SK-N-SH (cell line): ENCODE measurements at regions not wholly inside any gene's neighbourhood (a gene's known extent, or its start where the extent isn't known, plus 50 kb on each side); places are given as distances from the start of the nearest gene placed in this dataset.
"Not testable (repeated sequence)": the region's sequence is repeated elsewhere in the genome, so short reads cannot be mapped to it uniquely, and the experiment has no call there.

Experiments used
- CTCF ChIA-PET: fragments of 300-600, 350-600 bp; formaldehyde crosslinking; extraction: SDS; loops from one replicate; lab custom pipeline; 2021; lab: Yijun Ruan, JAX
- POLR2A ChIA-PET: fragments of 350-600 bp; sonication (Branson Sonifier 250); formaldehyde crosslinking; extraction: SDS; loops from one replicate; lab custom pipeline; 2020; ENCODE audit warnings: antibody characterized with exemption, inconsistent platforms; lab: Yijun Ruan, JAX
- DNase-seq: peaks from one replicate; pipeline ENCODE4 v3.0.0; 2012
- H2AFZ ChIP-seq: fragments of 200-600 bp; sonication (generic); 2 replicates; pipeline ENCODE4 v1.8.1; 2016; ENCODE audit warnings: antibody characterized with exemption, mild to moderate bottlenecking, low read depth
- H3F3A ChIP-seq: fragments of 200-600 bp; sonication (generic); replicated peaks from 2 replicates; pipeline ENCODE3; 2016; ENCODE audit warnings: antibody characterized with exemption, mild to moderate bottlenecking; ENCODE audit not compliant: insufficient read depth
- H3K27ac ChIP-seq, 2 experiments: fragments of 200-500 bp in 1 of 2; fragments of 200-600 bp in 1 of 2; sonication (Bioruptor generic) in 1 of 2; sonication (generic), shearing (Covaris generic) in 1 of 2; 2 replicates each; pipeline versions ENCODE4 v1.5.1 to v1.6.1; 2014 to 2016; ENCODE audit warnings: low read depth in 2 of 2, inconsistent platforms in 1 of 2, low read length in 1 of 2, mild to moderate bottlenecking in 1 of 2, mixed read lengths in 1 of 2
- H3K27me3 ChIP-seq: fragments of 200-600 bp; sonication (generic), shearing (Covaris generic); 2 replicates; pipeline ENCODE4 v1.6.1; 2016; ENCODE audit warnings: mixed run types; ENCODE audit not compliant: insufficient read depth
- H3K36me3 ChIP-seq, 2 experiments: fragments of 200-500 bp in 1 of 2; fragments of 200-600 bp in 1 of 2; sonication (Bioruptor generic) in 1 of 2; sonication (generic) in 1 of 2; replicated peaks in 1 of 2; 2 replicates each; pipeline versions ENCODE3 to v1.5.1; 2014 to 2016; ENCODE audit warnings: low read length in 1 of 2, mild to moderate bottlenecking in 1 of 2; ENCODE audit not compliant: insufficient read depth in 2 of 2, control insufficient read depth in 1 of 2
- H3K4me1 ChIP-seq, 2 experiments: fragments of 200-500 bp in 1 of 2; fragments of 200-600 bp in 1 of 2; sonication (Bioruptor generic) in 1 of 2; sonication (generic), shearing (Covaris generic) in 1 of 2; 2 replicates each; pipeline versions ENCODE4 v1.5.1 to v1.6.1; 2014 to 2016; ENCODE audit warnings: low read depth in 1 of 2, low read length in 1 of 2, mixed run types in 1 of 2; ENCODE audit not compliant: insufficient read depth in 2 of 2, control insufficient read depth in 1 of 2
- H3K4me2 ChIP-seq: fragments of 200-600 bp; sonication (generic), shearing (Covaris generic); 2 replicates; pipeline ENCODE4 v1.6.1; 2017; ENCODE audit warnings: mixed run types
- H3K4me3 ChIP-seq, 2 experiments: fragments of 200-500 bp in 1 of 2; fragments of 200-600 bp in 1 of 2; sonication (Bioruptor generic) in 1 of 2; sonication (generic), shearing (Covaris generic) in 1 of 2; 2 replicates each; pipeline versions ENCODE4 v1.5.1 to v1.8.1; 2014 to 2016; ENCODE audit warnings: low read depth in 2 of 2, inconsistent platforms in 1 of 2, low read length in 1 of 2, mild to moderate bottlenecking in 1 of 2, mixed read lengths in 1 of 2, moderate library complexity in 1 of 2
- H3K79me2 ChIP-seq: fragments of 200-600 bp; sonication (generic); 2 replicates; pipeline ENCODE4 v1.8.1; 2017; ENCODE audit warnings: mild to moderate bottlenecking; ENCODE audit not compliant: insufficient read depth
- H3K9ac ChIP-seq: fragments of 200-600 bp; sonication (generic); 2 replicates; pipeline ENCODE4 v1.6.1; 2017; ENCODE audit warnings: mixed run types
- H3K9me2 ChIP-seq: fragments of 200-600 bp; sonication (generic); 2 replicates; pipeline ENCODE4 v1.6.1; 2017; ENCODE audit warnings: mixed run types
- H3K9me3 ChIP-seq: fragments of 200-600 bp; sonication (generic); 2 replicates; pipeline ENCODE4 v1.6.1; 2017; ENCODE audit warnings: mixed run types, mild to moderate bottlenecking, moderate library complexity
- H4K20me1 ChIP-seq: fragments of 200-600 bp; sonication (generic); 2 replicates; pipeline ENCODE4 v1.6.1; 2017; ENCODE audit warnings: mild to moderate bottlenecking, mixed run types; ENCODE audit not compliant: insufficient read depth
- CTCF ChIP-seq: fragments of 200-600 bp; sonication (generic); IDR thresholded peaks from 2 replicates; pipeline ENCODE4 v1.6.1; 2017; ENCODE audit warnings: antibody characterized with exemption, mild to moderate bottlenecking, moderate library complexity
- EP300 ChIP-seq, 2 experiments: IDR thresholded peaks; 2 replicates each; pipeline versions ENCODE4 v1.4.0 to v1.6.1; 2012; ENCODE audit warnings: borderline replicate concordance in 1 of 2, low read depth in 1 of 2, low read length in 1 of 2
- FOXJ3 ChIP-seq: sonication (generic); formaldehyde crosslinking; IDR thresholded peaks from 2 replicates; pipeline ENCODE4 v1.5.1; 2020; ENCODE audit warnings: mild to moderate bottlenecking, missing genetic modification reagents
- MXI1 ChIP-seq: IDR thresholded peaks from 2 replicates; pipeline ENCODE4 v1.6.1; 2012; ENCODE audit warnings: mild to moderate bottlenecking, low read depth, low read length, improper control_type of control experiment
- NRF1 ChIP-seq: IDR thresholded peaks from 2 replicates; pipeline ENCODE4 v1.6.1; 2012; ENCODE audit warnings: low read depth, mild to moderate bottlenecking, low read length
- RXRA ChIP-seq: IDR thresholded peaks from 2 replicates; pipeline ENCODE4 v1.4.0; 2012; ENCODE audit warnings: low read depth, mild to moderate bottlenecking, borderline replicate concordance
- TCF12 ChIP-seq: IDR thresholded peaks from 2 replicates; pipeline ENCODE4 v1.4.0; 2012
- WGBS: methylation state at CpG from one replicate; pipeline ENCODE4 v1.1.6; 2017; ENCODE audit warnings: low lambda C conversion rate; 5-methylcytosine and 5-hydroxymethylcytosine counted together
- TF ChIP-seq, protein P1 (sequence below): IDR thresholded peaks from 2 replicates; pipeline ENCODE4 v1.6.1; 2012; ENCODE audit warnings: mild to moderate bottlenecking, low read depth, low read length, moderate library complexity

DNA sequence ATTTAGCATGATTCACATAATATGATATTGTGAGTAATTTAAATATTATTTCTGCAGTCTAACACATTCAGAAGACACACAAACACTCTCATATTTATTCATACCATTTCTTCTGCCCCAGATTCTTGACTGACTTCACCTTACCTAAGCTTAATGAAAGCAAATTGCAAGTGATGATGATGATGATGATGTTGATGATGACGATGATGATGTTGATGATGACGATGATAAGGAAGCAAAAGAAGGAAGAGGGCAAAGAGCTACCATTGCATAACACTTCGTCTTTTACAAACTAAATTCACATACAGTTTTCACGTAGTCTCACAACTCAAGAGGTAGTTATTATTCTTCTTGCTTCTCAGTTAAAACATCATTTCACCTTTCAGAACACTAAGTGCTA is 404.7 kb downstream of the NAF1 start (continued):
- TF ChIP-seq CTCF = no peak
- TF ChIP-seq MXI1 = no peak
- TF ChIP-seq RXRA = no peak
- TF ChIP-seq NRF1 = no peak
- TF ChIP-seq TCF12 = no peak
- TF ChIP-seq FOXJ3 (CRISPR knock-in tag) = no peak

GRCh38 chr4:162740228-162740627 is 426.5 kb downstream of the NAF1 start:
- H3K4me2 ChIP-seq, H3K4me1 ChIP-seq, H2AFZ ChIP-seq, H3K9me3 ChIP-seq, POLR2A ChIA-PET, H3K9me2 ChIP-seq, H3K79me2 ChIP-seq, H3K9ac ChIP-seq, H3K4me3 ChIP-seq, H4K20me1 ChIP-seq, CTCF ChIA-PET, H3K36me3 ChIP-seq, H3K27me3 ChIP-seq, DNase-seq, H3K27ac ChIP-seq, H3F3A ChIP-seq: not testable (repeated sequence)
- 24% methylated on average over 10 of the region's 11 CpGs for WGBS

DNA sequence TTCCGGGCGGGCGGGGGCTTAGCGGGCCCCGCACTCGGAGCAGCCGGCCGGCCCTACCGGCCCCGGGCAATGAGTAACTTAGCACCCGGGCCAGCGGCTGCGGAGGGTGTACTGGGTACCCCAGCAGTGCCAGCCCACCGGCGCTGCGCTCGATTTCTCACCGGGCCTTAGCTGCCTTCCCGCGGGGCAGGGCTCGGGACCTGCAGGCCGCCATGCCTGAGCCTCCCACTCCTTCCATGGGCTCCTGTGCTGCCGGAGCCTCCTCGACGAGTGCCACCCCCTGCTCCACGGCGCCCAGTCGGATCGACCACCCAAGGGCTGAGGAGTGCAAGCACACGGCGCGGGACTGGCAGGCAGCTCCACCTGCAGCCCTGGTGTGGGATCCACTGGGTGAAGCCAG is 427.1 kb downstream of the NAF1 start:
- POLR2A ChIA-PET = not testable (repeated sequence)

DNA sequence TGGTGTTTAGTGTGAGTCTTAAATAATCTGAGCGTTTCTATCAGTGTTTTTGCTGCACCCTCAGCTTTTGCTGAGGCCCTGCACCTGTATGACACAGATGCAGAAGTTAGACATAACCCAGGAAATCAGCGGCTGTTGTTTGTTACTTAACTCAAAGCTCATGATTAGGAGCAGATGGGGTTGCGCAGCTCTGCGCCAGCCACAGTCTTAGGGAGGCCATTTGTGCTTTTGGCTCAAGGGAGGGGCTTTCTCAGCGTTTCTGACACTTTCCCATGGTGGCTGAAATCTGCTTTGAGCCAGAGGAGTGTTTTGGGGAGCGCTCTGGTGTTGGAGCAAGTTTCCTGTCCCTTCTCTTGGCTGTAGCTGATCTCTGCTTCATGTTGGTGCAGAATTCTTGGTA is 433.8 kb downstream of the NAF1 start:
- Histone ChIP-seq H3K27me3 (no peaks in the 10 kb centered on the region), H3K9ac (no peak overlapping the region), H3K4me3 (no peak overlapping the region), H3K36me3 (no peaks in the 10 kb centered on the region), H3K9me2 (no peaks in the 10 kb centered on the region), H2AFZ (no peak overlapping the region), H3K27ac (peak overlapping the region in 1 of 2 experiments; percentile 39; a peak in 1 of 4 replicates), H3K4me1 (no peaks in the 10 kb centered on the region; a peak in 1 of 4 replicates), H3K4me2 (no peak overlapping the region), H3K9me3 (no peaks in the 10 kb centered on the region), H3F3A (peaks cover 5% of the 10 kb centered on the region), H4K20me1 (no peaks in the 10 kb centered on the region), H3K79me2 (no peaks in the 10 kb centered on the region)
- ChIA-PET CTCF (no interaction called here), POLR2A (no interaction called here)
- 32% methylated on average over 6 of the region's 6 CpGs for WGBS
- TF ChIP-seq EP300 (IDR thresholded peaks at IDR 0.05; ENCODE audit: borderline replicate concordance in 1 of 2, low read depth in 1 of 2, low read length in 1 of 2) = no peak
- TF ChIP-seq MXI1 = no peak
- TF ChIP-seq, protein P1, sequence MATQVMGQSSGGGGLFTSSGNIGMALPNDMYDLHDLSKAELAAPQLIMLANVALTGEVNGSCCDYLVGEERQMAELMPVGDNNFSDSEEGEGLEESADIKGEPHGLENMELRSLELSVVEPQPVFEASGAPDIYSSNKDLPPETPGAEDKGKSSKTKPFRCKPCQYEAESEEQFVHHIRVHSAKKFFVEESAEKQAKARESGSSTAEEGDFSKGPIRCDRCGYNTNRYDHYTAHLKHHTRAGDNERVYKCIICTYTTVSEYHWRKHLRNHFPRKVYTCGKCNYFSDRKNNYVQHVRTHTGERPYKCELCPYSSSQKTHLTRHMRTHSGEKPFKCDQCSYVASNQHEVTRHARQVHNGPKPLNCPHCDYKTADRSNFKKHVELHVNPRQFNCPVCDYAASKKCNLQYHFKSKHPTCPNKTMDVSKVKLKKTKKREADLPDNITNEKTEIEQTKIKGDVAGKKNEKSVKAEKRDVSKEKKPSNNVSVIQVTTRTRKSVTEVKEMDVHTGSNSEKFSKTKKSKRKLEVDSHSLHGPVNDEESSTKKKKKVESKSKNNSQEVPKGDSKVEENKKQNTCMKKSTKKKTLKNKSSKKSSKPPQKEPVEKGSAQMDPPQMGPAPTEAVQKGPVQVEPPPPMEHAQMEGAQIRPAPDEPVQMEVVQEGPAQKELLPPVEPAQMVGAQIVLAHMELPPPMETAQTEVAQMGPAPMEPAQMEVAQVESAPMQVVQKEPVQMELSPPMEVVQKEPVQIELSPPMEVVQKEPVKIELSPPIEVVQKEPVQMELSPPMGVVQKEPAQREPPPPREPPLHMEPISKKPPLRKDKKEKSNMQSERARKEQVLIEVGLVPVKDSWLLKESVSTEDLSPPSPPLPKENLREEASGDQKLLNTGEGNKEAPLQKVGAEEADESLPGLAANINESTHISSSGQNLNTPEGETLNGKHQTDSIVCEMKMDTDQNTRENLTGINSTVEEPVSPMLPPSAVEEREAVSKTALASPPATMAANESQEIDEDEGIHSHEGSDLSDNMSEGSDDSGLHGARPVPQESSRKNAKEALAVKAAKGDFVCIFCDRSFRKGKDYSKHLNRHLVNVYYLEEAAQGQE = no peak
- TF ChIP-seq TCF12 = peak; percentile 26; the same call in 1 of the 2 replicates
- DNase-seq = no peak

More for the DNA sequence above, 427.1 kb downstream of the NAF1 start:
- H3K4me2 ChIP-seq, H3K9me2 ChIP-seq, CTCF ChIA-PET, H3K9me3 ChIP-seq, H3K27ac ChIP-seq, H3F3A ChIP-seq, DNase-seq, H2AFZ ChIP-seq, H3K79me2 ChIP-seq, H4K20me1 ChIP-seq, H3K9ac ChIP-seq, H3K4me3 ChIP-seq, H3K36me3 ChIP-seq, H3K27me3 ChIP-seq, H3K4me1 ChIP-seq: not testable (repeated sequence)
- 30% methylated on average over 2 of the region's 32 CpGs for WGBS
